ENCODE measurements at regions not wholly inside any gene's neighbourhood (a gene's known extent, or its start where the extent isn't known, plus 50 kb on each side); places are given as distances from the start of the nearest gene placed in this dataset.

GRCh38 chr20:50356962-50357782 is 153.0 kb upstream of the PTPN1 start:
- Histone ChIP-seq H3K36me3 (ENCODE audit: low read length) (no peaks in the 10 kb centered on the region), H3K9ac (ENCODE audit: low read length) (no peak overlapping the region), H3K9me2 (replicated peaks; ENCODE audit: insufficient read depth, low read length) (no peaks in the 10 kb centered on the region), H3F3A (ENCODE audit: insufficient read depth) (no peaks in the 10 kb centered on the region), H3K27me3 (ENCODE audit: low read length) (no peaks in the 10 kb centered on the region), H3K27ac (ENCODE audit: low read depth, low read length) (no peak overlapping the region), H3K9me3 (ENCODE audit: insufficient read depth, low read length) (no peaks in the 10 kb centered on the region), H3K79me2 (ENCODE audit: insufficient read depth, low read length) (no peaks in the 10 kb centered on the region), H3K4me2 (ENCODE audit: low read depth, low read length, poor library complexity, severe bottlenecking) (no peak overlapping the region), H4K20me1 (ENCODE audit: low read depth, low read length) (no peaks in the 10 kb centered on the region), H2AFZ (ENCODE audit: low read depth, low read length, severe bottlenecking) (no peak overlapping the region), H3K4me3 (ENCODE audit: insufficient read depth, low read length, poor library complexity, severe bottlenecking) (no peak overlapping the region)
- TF ChIP-seq CTCF (IDR thresholded peaks at IDR 0.05; ENCODE audit: insufficient read depth, low read length, poor library complexity, severe bottlenecking), result no peak
- no peak for TF ChIP-seq EZH2phosphoT487 (conservative IDR thresholded peaks at IDR 0.05; ENCODE audit: low read length)

GRCh38 chr20:50357783-50358161 is 152.4 kb upstream of the PTPN1 start:
- H3K9me2 ChIP-seq (replicated peaks; ENCODE audit: insufficient read depth, low read length), result no peaks in the 10 kb centered on the region
- no peaks in the 10 kb centered on the region for H3K36me3 ChIP-seq (ENCODE audit: low read length)
- no peaks in the 10 kb centered on the region for H3K79me2 ChIP-seq (ENCODE audit: insufficient read depth, low read length)
- no peaks in the 10 kb centered on the region for H3K9me3 ChIP-seq (ENCODE audit: insufficient read depth, low read length)
- H3K27ac ChIP-seq (ENCODE audit: low read depth, low read length), result no peak overlapping the region
- H3K27me3 ChIP-seq (ENCODE audit: low read length), result no peaks in the 10 kb centered on the region
- H3F3A ChIP-seq (ENCODE audit: insufficient read depth), result no peaks in the 10 kb centered on the region
- H3K4me3 ChIP-seq (ENCODE audit: insufficient read depth, low read length, poor library complexity, severe bottlenecking), result no peak overlapping the region
- H4K20me1 ChIP-seq (ENCODE audit: low read depth, low read length), result no peaks in the 10 kb centered on the region
- no peak overlapping the region for H2AFZ ChIP-seq (ENCODE audit: low read depth, low read length, severe bottlenecking)
- H3K9ac ChIP-seq (ENCODE audit: low read length), result no peak overlapping the region
- H3K4me2 ChIP-seq (ENCODE audit: low read depth, low read length, poor library complexity, severe bottlenecking), result no peak overlapping the region
- no peak for TF ChIP-seq EZH2phosphoT487 (conservative IDR thresholded peaks at IDR 0.05; ENCODE audit: low read length)
- no peak for TF ChIP-seq CTCF (IDR thresholded peaks at IDR 0.05; ENCODE audit: insufficient read depth, low read length, poor library complexity, severe bottlenecking)

- TF ChIP-seq CTCF (IDR thresholded peaks at IDR 0.05; ENCODE audit: insufficient read depth, low read length, poor library complexity, severe bottlenecking) (no peak), EZH2phosphoT487 (conservative IDR thresholded peaks at IDR 0.05; ENCODE audit: low read length) (no peak)
- no peaks in the 10 kb centered on the region for H3K79me2 ChIP-seq (ENCODE audit: insufficient read depth, low read length)
- no peaks in the 10 kb centered on the region for H3K27me3 ChIP-seq (ENCODE audit: low read length)
- no peak overlapping the region for H3K27ac ChIP-seq (ENCODE audit: low read depth, low read length)
- no peaks in the 10 kb centered on the region for H3F3A ChIP-seq (ENCODE audit: insufficient read depth)
- H3K9ac ChIP-seq (ENCODE audit: low read length), result no peak overlapping the region
- no peak overlapping the region for H3K4me3 ChIP-seq (ENCODE audit: insufficient read depth, low read length, poor library complexity, severe bottlenecking)
- no peak overlapping the region for H2AFZ ChIP-seq (ENCODE audit: low read depth, low read length, severe bottlenecking)
- H3K9me2 ChIP-seq (replicated peaks; ENCODE audit: insufficient read depth, low read length), result no peaks in the 10 kb centered on the region
- no peaks in the 10 kb centered on the region for H3K9me3 ChIP-seq (ENCODE audit: insufficient read depth, low read length)
- no peaks in the 10 kb centered on the region for H3K36me3 ChIP-seq (ENCODE audit: low read length)
- no peak overlapping the region for H3K4me2 ChIP-seq (ENCODE audit: low read depth, low read length, poor library complexity, severe bottlenecking)
- H4K20me1 ChIP-seq (ENCODE audit: low read depth, low read length), result no peaks in the 10 kb centered on the region
Observed at GRCh38 chr20:50358166-50358565, 152.0 kb upstream of the PTPN1 start.

Measured in SU-DHL-6 (cell line).